Left cardiac atrium (tissue), 4 donors: ENCODE measurements at regions not wholly inside any gene's neighbourhood (a gene's known extent, or its start where the extent isn't known, plus 50 kb on each side); places are given as distances from the start of the nearest gene placed in this dataset.

ENCODE experiments used
- ATAC-seq, 2 donors: fragments of 200-7000 bp; cut with Tn5 transposase; one replicate each; pipeline ENCODE4 v1.9.1; 2020; ENCODE audit warnings: mild to moderate bottlenecking in 2 of 2, moderate library complexity in 2 of 2
- DNase-seq: peaks from one replicate; pipeline ENCODE4 v3.0.0-alpha.2; 2020
- intact Hi-C, 2 donors: fragments of 100-400 bp; cut with DNase I; formaldehyde crosslinking; loops; one replicate each; pipeline versions ENCODE4 v1.14.1 to v1.15.1; 2022 to 2023
- donor health status: DM: no; HTN: yes; CAD: no.
- donor health status: DM: no; HTN: yes; CAD: no; lungs with severe emphysema.
- donor health status: DM: yes; HTN: yes; CAD: no.
- donor health status: Dilated cardiomyopathy.

- intact Hi-C loops: loop anchor here in 1 of 2 donors (10.0 kb wide), 1 partner anchor 67 kb away; no protein-coding TSS in a partner anchor
- no peak for ATAC-seq
- DNase-seq: no peak
Observed at GRCh38 chr2:226657340-226658053, 142.1 kb downstream of the IRS1 start.

- intact Hi-C loops: loop anchor here in 1 of 2 donors (10.0 kb wide), 1 partner anchor 68 kb away; no protein-coding TSS in a partner anchor
- no peak for ATAC-seq
- DNase-seq: no peak
Observed at GRCh38 chr2:226656367-226656766, 143.3 kb downstream of the IRS1 start.

GRCh38 chr2:226655871-226656270 lies 143.7 kb downstream of the IRS1 start:
- intact Hi-C loops: loop anchor here in 1 of 2 donors (10.0 kb wide), 1 partner anchor 69 kb away; no protein-coding TSS in a partner anchor
- ATAC-seq (no peak), DNase-seq (no peak)

GRCh38 chr2:226652983-226653765 lies 146.4 kb downstream of the IRS1 start:
- intact Hi-C loops: loop anchor here in 1 of 2 donors (10.0 kb wide), 1 partner anchor 72 kb away; no protein-coding TSS in a partner anchor
- ATAC-seq: no peak
- no peak for DNase-seq

GRCh38 chr2:226652369-226652768 lies 147.3 kb downstream of the IRS1 start:
- intact Hi-C loops: loop anchor here in 1 of 2 donors (10.0 kb wide), 1 partner anchor 72 kb away; no protein-coding TSS in a partner anchor
- ATAC-seq: no peak

GRCh38 chr2:226649871-226650660 lies 149.6 kb downstream of the IRS1 start:
- intact Hi-C loops: loop anchor here in 1 of 2 donors (5.0 to 10.0 kb wide), 2 partner anchors 47 to 75 kb away; no protein-coding TSS in a partner anchor
- ATAC-seq (peak; percentile 90 to 93), DNase-seq (peak; percentile 76)

More at GRCh38 chr2:226652369-226652768, 147.3 kb downstream of the IRS1 start:
- DNase-seq: no peak

GRCh38 chr2:226649201-226649600 lies 150.4 kb downstream of the IRS1 start:
- no peak for ATAC-seq
- DNase-seq: no peak
- intact Hi-C loops: loop anchor here in 1 of 2 donors (5.0 kb wide), 1 partner anchor 48 kb away; no protein-coding TSS in a partner anchor

GRCh38 chr2:226647621-226648518 lies 151.8 kb downstream of the IRS1 start:
- no peak for DNase-seq
- intact Hi-C loops: loop anchor here in 1 of 2 donors (5.0 kb wide), 1 partner anchor 49 kb away; no protein-coding TSS in a partner anchor
- ATAC-seq: no peak

GRCh38 chr2:226644399-226644865 lies 155.2 kb downstream of the IRS1 start:
- intact Hi-C loops: no loop called here
- ATAC-seq (peak; percentile 23 to 92), DNase-seq (no peak)

GRCh38 chr2:226643946-226644282 lies 155.7 kb downstream of the IRS1 start:
- intact Hi-C loops: no loop called here
- ATAC-seq (peak in 1 of 2 donors; percentile 16), DNase-seq (no peak)

- DNase-seq (no peak), ATAC-seq (peak in 1 of 2 donors; percentile 23)
- intact Hi-C loops: no loop called here
Observed at GRCh38 chr2:226643030-226643945, 156.3 kb downstream of the IRS1 start.

GRCh38 chr2:226641008-226641407 lies 158.6 kb downstream of the IRS1 start:
- intact Hi-C loops: no loop called here
- ATAC-seq (no peak), DNase-seq (no peak)

GRCh38 chr2:226640501-226640900 lies 159.1 kb downstream of the IRS1 start:
- intact Hi-C loops: no loop called here
- ATAC-seq: no peak
- no peak for DNase-seq

- ATAC-seq (no peak), DNase-seq (no peak)
Observed at GRCh38 chr2:226639550-226639949, 160.1 kb downstream of the IRS1 start.

GRCh38 chr2:226638576-226638975 lies 161.0 kb downstream of the IRS1 start:
- DNase-seq: no peak
- intact Hi-C loops: no loop called here

More at GRCh38 chr2:226639550-226639949, 160.1 kb downstream of the IRS1 start:
- intact Hi-C loops: no loop called here

GRCh38 chr2:226637383-226637782 lies 162.2 kb downstream of the IRS1 start:
- no peak for DNase-seq
- intact Hi-C loops: no loop called here
- ATAC-seq: no peak

More at GRCh38 chr2:226638576-226638975, 161.0 kb downstream of the IRS1 start:
- no peak for ATAC-seq

GRCh38 chr2:226636586-226636985 lies 163.0 kb downstream of the IRS1 start:
- DNase-seq: no peak
- intact Hi-C loops: no loop called here
- ATAC-seq: no peak
